Uterus (tissue), 3 donors: ENCODE measurements at regions not wholly inside any gene's neighbourhood (a gene's known extent, or its start where the extent isn't known, plus 50 kb on each side); places are given as distances from the start of the nearest gene placed in this dataset.

Source experiments
- DNase-seq, 2 donors: peaks; one replicate each; pipeline ENCODE4 v3.0.0-alpha.2; 2019 to 2020
- H3K27ac ChIP-seq, 2 donors: fragments of 200-600 bp; sonication (generic); 1 replicate in 1 of 2; 2 replicates in 1 of 2; pipeline ENCODE4 v1.5.1; 2016 to 2018
- H3K27me3 ChIP-seq, 2 donors: fragments of 200-600 bp; sonication (generic); one replicate each; pipeline ENCODE4 v1.5.1; 2018 to 2019; ENCODE audit warnings: control low read depth in 1 of 2
- H3K36me3 ChIP-seq, 2 donors: fragments of 200-600 bp; sonication (generic); one replicate each; pipeline ENCODE4 v1.5.1; 2019; ENCODE audit warnings: control low read depth in 1 of 2
- H3K4me1 ChIP-seq, 2 donors: fragments of 200-600 bp; sonication (generic); one replicate each; pipeline ENCODE4 v1.5.1; 2018 to 2019; ENCODE audit warnings: control low read depth in 1 of 2
- H3K4me3 ChIP-seq, 2 donors: fragments of 200-600 bp; sonication (generic); 1 replicate in 1 of 2; 2 replicates in 1 of 2; pipeline ENCODE4 v1.5.1; 2018 to 2019; ENCODE audit warnings: mild to moderate bottlenecking in 1 of 2
- H3K9me3 ChIP-seq, 2 donors: fragments of 200-600 bp; sonication (generic); one replicate each; pipeline ENCODE4 v1.5.1; 2019; ENCODE audit warnings: control low read depth in 1 of 2
- POLR2A ChIP-seq, 2 donors: fragments of 450-650 bp; IDR thresholded peaks; one replicate each; pipeline ENCODE4 v1.6.1; 2016; ENCODE audit warnings: antibody characterized with exemption in 2 of 2, mild to moderate bottlenecking in 1 of 2, moderate library complexity in 1 of 2
- intact Hi-C: fragments of 100-400 bp; cut with DNase I; formaldehyde crosslinking; loops from one replicate; pipeline ENCODE4 v1.15.1; 2023; ENCODE audit warnings: low total_unique reads
- TF ChIP-seq, protein P1 (sequence below), 4 experiments: fragments of 200-600 bp in 2 of 4; fragments of 450-650 bp in 2 of 4; sonication (generic) in 2 of 4; IDR thresholded peaks; one replicate each; pipeline ENCODE4 v1.5.1; 2016 to 2019; ENCODE audit warnings: antibody characterized with exemption in 4 of 4, mild to moderate bottlenecking in 2 of 4, moderate library complexity in 1 of 4
- donor health status: DM: yes; HTN: yes; CAD: no.

DNA sequence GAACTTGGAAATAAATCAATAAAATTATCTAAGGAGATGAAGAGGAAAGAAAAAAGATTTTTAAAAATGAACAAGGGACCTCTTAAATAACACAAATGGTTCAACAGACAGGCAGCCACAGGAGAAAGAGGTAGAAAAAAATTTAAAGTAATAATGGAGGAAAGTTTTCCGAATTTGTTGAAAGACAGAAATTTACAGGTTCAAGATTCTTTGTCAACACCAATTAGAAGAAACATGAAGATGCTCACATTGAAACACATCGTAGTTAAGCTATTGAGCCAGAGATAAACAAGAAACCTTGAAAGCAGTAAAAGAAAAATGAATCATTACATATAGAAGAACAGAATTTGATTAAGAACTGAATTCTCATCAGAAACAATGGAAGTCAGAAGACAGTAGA is 68.7 kb upstream of the OSMR start:
- TF ChIP-seq POLR2A (IDR thresholded peaks at IDR 0.05), result no peak
- TF ChIP-seq, protein P1, sequence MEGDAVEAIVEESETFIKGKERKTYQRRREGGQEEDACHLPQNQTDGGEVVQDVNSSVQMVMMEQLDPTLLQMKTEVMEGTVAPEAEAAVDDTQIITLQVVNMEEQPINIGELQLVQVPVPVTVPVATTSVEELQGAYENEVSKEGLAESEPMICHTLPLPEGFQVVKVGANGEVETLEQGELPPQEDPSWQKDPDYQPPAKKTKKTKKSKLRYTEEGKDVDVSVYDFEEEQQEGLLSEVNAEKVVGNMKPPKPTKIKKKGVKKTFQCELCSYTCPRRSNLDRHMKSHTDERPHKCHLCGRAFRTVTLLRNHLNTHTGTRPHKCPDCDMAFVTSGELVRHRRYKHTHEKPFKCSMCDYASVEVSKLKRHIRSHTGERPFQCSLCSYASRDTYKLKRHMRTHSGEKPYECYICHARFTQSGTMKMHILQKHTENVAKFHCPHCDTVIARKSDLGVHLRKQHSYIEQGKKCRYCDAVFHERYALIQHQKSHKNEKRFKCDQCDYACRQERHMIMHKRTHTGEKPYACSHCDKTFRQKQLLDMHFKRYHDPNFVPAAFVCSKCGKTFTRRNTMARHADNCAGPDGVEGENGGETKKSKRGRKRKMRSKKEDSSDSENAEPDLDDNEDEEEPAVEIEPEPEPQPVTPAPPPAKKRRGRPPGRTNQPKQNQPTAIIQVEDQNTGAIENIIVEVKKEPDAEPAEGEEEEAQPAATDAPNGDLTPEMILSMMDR (IDR thresholded peaks at IDR 0.05), result no peak
- Histone ChIP-seq H3K9me3 (no peaks in the 10 kb centered on the region), H3K4me1 (no peaks in the 10 kb centered on the region), H3K36me3 (no peaks in the 10 kb centered on the region), H3K4me3 (no peak overlapping the region), H3K27ac (no peak overlapping the region), H3K27me3 (no peaks in the 10 kb centered on the region)
- no peak for DNase-seq
- intact Hi-C loops, result no loop called here

DNA sequence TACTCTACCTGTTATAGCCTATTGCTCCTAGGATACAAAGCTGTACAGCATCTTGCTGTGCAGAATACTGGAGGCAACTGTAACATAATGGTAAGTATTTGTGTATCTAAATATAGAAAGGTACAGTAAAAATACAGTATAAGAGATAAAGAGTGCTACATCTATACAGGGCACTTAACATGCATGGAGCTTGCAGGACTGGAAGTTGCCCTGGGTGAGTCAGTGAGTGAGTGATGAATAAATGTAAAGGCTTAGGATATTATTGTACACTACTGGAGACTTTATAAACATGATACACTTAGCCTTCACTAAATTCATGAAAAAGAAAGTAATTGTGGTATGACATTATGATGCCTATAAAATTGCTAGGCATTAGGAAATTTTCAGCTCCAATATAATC is 65.5 kb upstream of the OSMR start:
- Histone ChIP-seq H3K4me3 (no peak overlapping the region), H3K9me3 (no peaks in the 10 kb centered on the region), H3K36me3 (no peaks in the 10 kb centered on the region), H3K4me1 (no peaks in the 10 kb centered on the region), H3K27me3 (no peaks in the 10 kb centered on the region), H3K27ac (no peak overlapping the region)
- intact Hi-C loops, result no loop called here
- no peak for TF ChIP-seq POLR2A (IDR thresholded peaks at IDR 0.05)
- TF ChIP-seq, protein P1 (IDR thresholded peaks at IDR 0.05), result no peak
- no peak for DNase-seq

- Histone ChIP-seq H3K27me3 (no peaks in the 10 kb centered on the region), H3K27ac (no peak overlapping the region), H3K36me3 (no peaks in the 10 kb centered on the region), H3K9me3 (no peaks in the 10 kb centered on the region), H3K4me3 (no peak overlapping the region), H3K4me1 (no peaks in the 10 kb centered on the region)
- no peak for TF ChIP-seq POLR2A (IDR thresholded peaks at IDR 0.05)
- TF ChIP-seq, protein P1 (IDR thresholded peaks at IDR 0.05), result no peak
- DNase-seq, result peak; percentile 61 to 70
- intact Hi-C loops, result no loop called here
These were observed 64.9 kb upstream of the OSMR start for GRCh38 chr5:38780945-38781344.

GRCh38 chr5:38782180-38782835 is 63.5 kb upstream of the OSMR start:
- H3K9me3 ChIP-seq, result no peaks in the 10 kb centered on the region
- peak overlapping the region in 1 of 2 donors; percentile 40 for H3K27ac ChIP-seq
- TF ChIP-seq, protein P1 (IDR thresholded peaks at IDR 0.05), result no peak
- no peak for TF ChIP-seq POLR2A (IDR thresholded peaks at IDR 0.05)
- no peak for DNase-seq
- H3K4me1 ChIP-seq, result no peaks in the 10 kb centered on the region
- no peak overlapping the region for H3K4me3 ChIP-seq
- intact Hi-C loops, result no loop called here
- H3K27me3 ChIP-seq, result no peaks in the 10 kb centered on the region
- H3K36me3 ChIP-seq, result no peaks in the 10 kb centered on the region

GRCh38 chr5:38783011-38783561 is 62.7 kb upstream of the OSMR start:
- H3K27ac ChIP-seq, result peak overlapping the region in 1 of 2 donors; percentile 40
- DNase-seq, result no peak
- no peaks in the 10 kb centered on the region for H3K27me3 ChIP-seq
- intact Hi-C loops, result no loop called here
- no peaks in the 10 kb centered on the region for H3K9me3 ChIP-seq
- no peaks in the 10 kb centered on the region for H3K36me3 ChIP-seq
- TF ChIP-seq, protein P1 (IDR thresholded peaks at IDR 0.05), result peak in 1 of 4 experiments; percentile 37
- TF ChIP-seq POLR2A (IDR thresholded peaks at IDR 0.05), result no peak
- no peaks in the 10 kb centered on the region for H3K4me1 ChIP-seq
- H3K4me3 ChIP-seq, result no peak overlapping the region
